ENCODE measurements at regions not wholly inside any gene's neighbourhood (a gene's known extent, or its start where the extent isn't known, plus 50 kb on each side); places are given as distances from the start of the nearest gene placed in this dataset.

DNA sequence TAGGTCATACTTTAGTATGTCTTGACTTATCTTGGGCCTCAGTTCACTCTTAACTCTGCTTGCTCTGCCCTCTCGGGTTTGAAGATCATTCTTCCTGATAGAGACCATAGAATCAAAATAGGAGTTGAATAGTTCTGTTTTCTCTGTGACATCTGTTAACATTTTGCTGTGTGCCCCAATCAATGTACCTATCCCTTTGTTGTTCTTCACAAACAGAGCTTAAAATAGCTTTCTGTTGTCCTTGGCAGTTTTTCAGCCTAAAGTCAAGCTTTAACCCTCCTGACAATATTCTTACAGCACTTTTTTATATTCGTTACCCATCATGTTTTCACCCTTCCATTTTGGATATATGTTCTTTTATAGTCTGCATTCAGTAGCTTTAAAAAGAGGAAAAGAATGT, 724.5 kb upstream of the FANCL start:
- no peak for DNase-seq (ENCODE audit: low spot score in 2 of 2, unreplicated experiment in 2 of 2)
- H3K4me1 Mint-ChIP-seq: peaks cover 35% of the 10 kb centered on the region
- TF ChIP-seq, protein P1, sequence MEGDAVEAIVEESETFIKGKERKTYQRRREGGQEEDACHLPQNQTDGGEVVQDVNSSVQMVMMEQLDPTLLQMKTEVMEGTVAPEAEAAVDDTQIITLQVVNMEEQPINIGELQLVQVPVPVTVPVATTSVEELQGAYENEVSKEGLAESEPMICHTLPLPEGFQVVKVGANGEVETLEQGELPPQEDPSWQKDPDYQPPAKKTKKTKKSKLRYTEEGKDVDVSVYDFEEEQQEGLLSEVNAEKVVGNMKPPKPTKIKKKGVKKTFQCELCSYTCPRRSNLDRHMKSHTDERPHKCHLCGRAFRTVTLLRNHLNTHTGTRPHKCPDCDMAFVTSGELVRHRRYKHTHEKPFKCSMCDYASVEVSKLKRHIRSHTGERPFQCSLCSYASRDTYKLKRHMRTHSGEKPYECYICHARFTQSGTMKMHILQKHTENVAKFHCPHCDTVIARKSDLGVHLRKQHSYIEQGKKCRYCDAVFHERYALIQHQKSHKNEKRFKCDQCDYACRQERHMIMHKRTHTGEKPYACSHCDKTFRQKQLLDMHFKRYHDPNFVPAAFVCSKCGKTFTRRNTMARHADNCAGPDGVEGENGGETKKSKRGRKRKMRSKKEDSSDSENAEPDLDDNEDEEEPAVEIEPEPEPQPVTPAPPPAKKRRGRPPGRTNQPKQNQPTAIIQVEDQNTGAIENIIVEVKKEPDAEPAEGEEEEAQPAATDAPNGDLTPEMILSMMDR (IDR thresholded peaks at IDR 0.05; ENCODE audit: unreplicated experiment): no peak
- H3K36me3 Mint-ChIP-seq: peaks cover 5% of the 10 kb centered on the region
- H3K27me3 Mint-ChIP-seq (ENCODE audit: low read depth): no peaks in the 10 kb centered on the region
- peak overlapping the region; percentile 8 for H3K27ac Mint-ChIP-seq
- peaks cover 6% of the 10 kb centered on the region for H3K9me3 Mint-ChIP-seq
- no peak overlapping the region for H3K4me3 Mint-ChIP-seq

DNA sequence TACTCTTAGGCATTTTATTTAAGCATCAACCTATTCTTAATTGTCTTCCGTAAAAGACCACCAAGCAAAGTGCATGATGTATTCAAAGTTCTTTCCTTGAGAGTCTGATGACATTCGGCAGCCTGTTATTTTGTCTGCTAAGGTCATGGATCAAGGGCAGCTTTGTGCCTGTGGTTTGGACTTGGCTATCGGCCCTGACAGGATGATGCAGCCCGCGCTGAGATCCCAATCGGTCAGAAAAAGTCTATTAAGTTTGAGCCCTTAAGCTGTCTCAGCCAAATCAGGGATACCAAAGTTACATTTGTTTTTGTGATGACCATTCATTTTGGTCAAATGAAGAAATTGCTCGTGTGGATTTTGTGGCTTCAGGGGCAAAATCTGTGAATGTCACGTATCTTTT, 718.9 kb upstream of the FANCL start:
- Mint-ChIP-seq H3K4me3 (no peak overlapping the region), H3K36me3 (peaks cover 5% of the 10 kb centered on the region), H3K27ac (peak overlapping the region; percentile 62), H3K4me1 (peaks cover 62% of the 10 kb centered on the region), H3K27me3 (ENCODE audit: low read depth) (no peaks in the 10 kb centered on the region), H3K9me3 (peaks cover 6% of the 10 kb centered on the region)
- TF ChIP-seq, protein P1 (IDR thresholded peaks at IDR 0.05; ENCODE audit: unreplicated experiment): no peak
- no peak for DNase-seq (ENCODE audit: low spot score in 2 of 2, unreplicated experiment in 2 of 2)

DNA sequence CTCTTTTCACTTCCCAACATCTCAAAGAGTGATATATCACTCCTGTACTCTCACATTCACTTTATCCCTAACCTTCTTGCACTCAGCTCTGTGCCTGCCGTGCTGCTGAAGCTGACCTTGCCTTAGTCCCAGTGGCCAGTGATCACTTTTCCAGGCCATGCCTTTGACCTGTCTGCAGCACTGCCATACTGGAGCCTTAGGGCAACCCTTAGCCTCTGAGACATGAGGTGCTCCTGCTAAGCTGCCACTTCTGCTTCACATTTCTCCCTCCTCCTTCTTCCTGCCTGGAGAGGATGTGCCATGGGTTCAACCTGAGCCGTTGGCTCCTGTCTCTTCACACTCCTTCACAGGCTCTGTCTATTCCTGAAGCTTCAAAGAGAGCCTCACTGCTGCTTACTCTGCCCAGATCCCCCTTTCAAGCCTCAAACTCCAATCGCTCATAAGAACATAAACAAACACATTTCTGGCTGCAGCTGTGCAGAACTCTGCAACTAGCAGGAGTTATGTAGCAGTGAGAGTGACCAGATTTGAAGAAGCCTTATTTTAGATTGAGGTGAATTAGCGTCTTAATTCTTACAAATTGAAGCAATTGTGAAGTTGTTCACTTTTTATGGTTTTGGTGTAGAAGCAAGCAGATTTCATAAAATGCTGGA, 716.2 kb upstream of the FANCL start:
- peaks cover 78% of the 10 kb centered on the region for H3K4me1 Mint-ChIP-seq
- peak overlapping the region; percentile 91 for H3K27ac Mint-ChIP-seq
- peaks cover 5% of the 10 kb centered on the region for H3K36me3 Mint-ChIP-seq

GRCh38 chr2:58954880-58955385, 713.8 kb upstream of the FANCL start:
- Mint-ChIP-seq H3K36me3 (no peaks in the 10 kb centered on the region), H3K27ac (peak overlapping the region; percentile 23), H3K4me1 (peaks cover 80% of the 10 kb centered on the region)

More for the DNA sequence above, 716.2 kb upstream of the FANCL start:
- TF ChIP-seq, protein P1 (IDR thresholded peaks at IDR 0.05; ENCODE audit: unreplicated experiment): no peak
- DNase-seq (ENCODE audit: low spot score in 2 of 2, unreplicated experiment in 2 of 2): no peak
- Mint-ChIP-seq H3K9me3 (peaks cover 6% of the 10 kb centered on the region), H3K4me3 (no peak overlapping the region), H3K27me3 (ENCODE audit: low read depth) (no peaks in the 10 kb centered on the region)

DNA sequence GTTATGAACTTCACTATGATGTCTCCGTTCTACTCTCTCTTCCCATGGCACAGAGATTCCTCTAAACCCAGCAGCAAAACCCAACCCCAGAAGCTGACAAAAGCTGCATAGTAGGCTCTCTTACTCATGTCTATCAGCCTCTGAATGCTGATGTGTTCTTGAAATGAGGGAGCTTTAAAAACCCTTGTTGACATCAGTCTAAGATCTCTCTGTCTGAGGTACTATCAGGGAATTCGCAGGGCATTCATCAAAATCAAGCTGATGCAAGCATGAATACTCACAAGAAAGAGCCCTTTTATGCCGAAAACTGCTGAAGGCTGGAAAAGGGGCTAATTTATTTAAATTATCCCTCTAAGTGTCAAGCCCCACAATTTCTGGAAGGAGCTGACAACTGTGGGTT, 710.6 kb upstream of the FANCL start:
- DNase-seq (ENCODE audit: low spot score in 2 of 2, unreplicated experiment in 2 of 2): no peak
- TF ChIP-seq, protein P1 (IDR thresholded peaks at IDR 0.05; ENCODE audit: unreplicated experiment): no peak
- Mint-ChIP-seq H3K9me3 (no peaks in the 10 kb centered on the region), H3K4me3 (no peak overlapping the region), H3K36me3 (no peaks in the 10 kb centered on the region), H3K4me1 (peaks cover 49% of the 10 kb centered on the region), H3K27ac (peak overlapping the region; percentile 75), H3K27me3 (ENCODE audit: low read depth) (no peaks in the 10 kb centered on the region)

More at GRCh38 chr2:58954880-58955385, 713.8 kb upstream of the FANCL start:
- Mint-ChIP-seq H3K27me3 (ENCODE audit: low read depth) (no peaks in the 10 kb centered on the region), H3K4me3 (no peak overlapping the region), H3K9me3 (no peaks in the 10 kb centered on the region)
- TF ChIP-seq, protein P1 (IDR thresholded peaks at IDR 0.05; ENCODE audit: unreplicated experiment): no peak
- no peak for DNase-seq (ENCODE audit: low spot score in 2 of 2, unreplicated experiment in 2 of 2)

Measured in mesothelial cell of epicardium (in vitro differentiated cells).